SK-N-SH (cell line): ENCODE measurements at regions not wholly inside any gene's neighbourhood (a gene's known extent, or its start where the extent isn't known, plus 50 kb on each side); places are given as distances from the start of the nearest gene placed in this dataset.

Experiments
- CTCF ChIA-PET: fragments of 300-600, 350-600 bp; formaldehyde crosslinking; extraction: SDS; loops from one replicate; lab custom pipeline; 2021; lab: Yijun Ruan, JAX
- POLR2A ChIA-PET: fragments of 350-600 bp; sonication (Branson Sonifier 250); formaldehyde crosslinking; extraction: SDS; loops from one replicate; lab custom pipeline; 2020; ENCODE audit warnings: antibody characterized with exemption, inconsistent platforms; lab: Yijun Ruan, JAX
- DNase-seq: peaks from one replicate; pipeline ENCODE4 v3.0.0; 2012
- H2AFZ ChIP-seq: fragments of 200-600 bp; sonication (generic); 2 replicates; pipeline ENCODE4 v1.8.1; 2016; ENCODE audit warnings: antibody characterized with exemption, mild to moderate bottlenecking, low read depth
- H3F3A ChIP-seq: fragments of 200-600 bp; sonication (generic); replicated peaks from 2 replicates; pipeline ENCODE3; 2016; ENCODE audit warnings: antibody characterized with exemption, mild to moderate bottlenecking; ENCODE audit not compliant: insufficient read depth
- H3K27ac ChIP-seq, 2 experiments: fragments of 200-500 bp in 1 of 2; fragments of 200-600 bp in 1 of 2; sonication (Bioruptor generic) in 1 of 2; sonication (generic), shearing (Covaris generic) in 1 of 2; 2 replicates each; pipeline versions ENCODE4 v1.5.1 to v1.6.1; 2014 to 2016; ENCODE audit warnings: low read depth in 2 of 2, inconsistent platforms in 1 of 2, low read length in 1 of 2, mild to moderate bottlenecking in 1 of 2, mixed read lengths in 1 of 2
- H3K27me3 ChIP-seq: fragments of 200-600 bp; sonication (generic), shearing (Covaris generic); 2 replicates; pipeline ENCODE4 v1.6.1; 2016; ENCODE audit warnings: mixed run types; ENCODE audit not compliant: insufficient read depth
- H3K36me3 ChIP-seq, 2 experiments: fragments of 200-500 bp in 1 of 2; fragments of 200-600 bp in 1 of 2; sonication (Bioruptor generic) in 1 of 2; sonication (generic) in 1 of 2; replicated peaks in 1 of 2; 2 replicates each; pipeline versions ENCODE3 to v1.5.1; 2014 to 2016; ENCODE audit warnings: low read length in 1 of 2, mild to moderate bottlenecking in 1 of 2; ENCODE audit not compliant: insufficient read depth in 2 of 2, control insufficient read depth in 1 of 2
- H3K4me1 ChIP-seq, 2 experiments: fragments of 200-500 bp in 1 of 2; fragments of 200-600 bp in 1 of 2; sonication (Bioruptor generic) in 1 of 2; sonication (generic), shearing (Covaris generic) in 1 of 2; 2 replicates each; pipeline versions ENCODE4 v1.5.1 to v1.6.1; 2014 to 2016; ENCODE audit warnings: low read depth in 1 of 2, low read length in 1 of 2, mixed run types in 1 of 2; ENCODE audit not compliant: insufficient read depth in 2 of 2, control insufficient read depth in 1 of 2
- H3K4me2 ChIP-seq: fragments of 200-600 bp; sonication (generic), shearing (Covaris generic); 2 replicates; pipeline ENCODE4 v1.6.1; 2017; ENCODE audit warnings: mixed run types
- H3K4me3 ChIP-seq, 2 experiments: fragments of 200-500 bp in 1 of 2; fragments of 200-600 bp in 1 of 2; sonication (Bioruptor generic) in 1 of 2; sonication (generic), shearing (Covaris generic) in 1 of 2; 2 replicates each; pipeline versions ENCODE4 v1.5.1 to v1.8.1; 2014 to 2016; ENCODE audit warnings: low read depth in 2 of 2, inconsistent platforms in 1 of 2, low read length in 1 of 2, mild to moderate bottlenecking in 1 of 2, mixed read lengths in 1 of 2, moderate library complexity in 1 of 2
- H3K79me2 ChIP-seq: fragments of 200-600 bp; sonication (generic); 2 replicates; pipeline ENCODE4 v1.8.1; 2017; ENCODE audit warnings: mild to moderate bottlenecking; ENCODE audit not compliant: insufficient read depth
- H3K9ac ChIP-seq: fragments of 200-600 bp; sonication (generic); 2 replicates; pipeline ENCODE4 v1.6.1; 2017; ENCODE audit warnings: mixed run types
- H3K9me2 ChIP-seq: fragments of 200-600 bp; sonication (generic); 2 replicates; pipeline ENCODE4 v1.6.1; 2017; ENCODE audit warnings: mixed run types
- H3K9me3 ChIP-seq: fragments of 200-600 bp; sonication (generic); 2 replicates; pipeline ENCODE4 v1.6.1; 2017; ENCODE audit warnings: mixed run types, mild to moderate bottlenecking, moderate library complexity
- H4K20me1 ChIP-seq: fragments of 200-600 bp; sonication (generic); 2 replicates; pipeline ENCODE4 v1.6.1; 2017; ENCODE audit warnings: mild to moderate bottlenecking, mixed run types; ENCODE audit not compliant: insufficient read depth
- CTCF ChIP-seq: fragments of 200-600 bp; sonication (generic); IDR thresholded peaks from 2 replicates; pipeline ENCODE4 v1.6.1; 2017; ENCODE audit warnings: antibody characterized with exemption, mild to moderate bottlenecking, moderate library complexity
- EP300 ChIP-seq, 2 experiments: IDR thresholded peaks; 2 replicates each; pipeline versions ENCODE4 v1.4.0 to v1.6.1; 2012; ENCODE audit warnings: borderline replicate concordance in 1 of 2, low read depth in 1 of 2, low read length in 1 of 2
- FOSL2 ChIP-seq: IDR thresholded peaks from 2 replicates; pipeline ENCODE4 v1.4.0; 2012; ENCODE audit warnings: low read depth, mild to moderate bottlenecking, moderate library complexity, borderline replicate concordance
- FOXJ3 ChIP-seq: sonication (generic); formaldehyde crosslinking; IDR thresholded peaks from 2 replicates; pipeline ENCODE4 v1.5.1; 2020; ENCODE audit warnings: mild to moderate bottlenecking, missing genetic modification reagents
- FOXM1 ChIP-seq: IDR thresholded peaks from 2 replicates; pipeline ENCODE4 v1.4.0; 2012; ENCODE audit warnings: low read depth, mild to moderate bottlenecking
- GABPA ChIP-seq: IDR thresholded peaks from 2 replicates; pipeline ENCODE4 v1.4.0; 2012; ENCODE audit warnings: low read depth, mild to moderate bottlenecking
- GATA2 ChIP-seq: sonication (generic); formaldehyde crosslinking; IDR thresholded peaks from 2 replicates; pipeline ENCODE4 v1.5.0; 2020; ENCODE audit warnings: mild to moderate bottlenecking, missing genetic modification reagents
- IRF3 ChIP-seq: fragments of 150-350 bp; IDR thresholded peaks from 2 replicates; pipeline ENCODE4 v1.6.1; 2016; ENCODE audit warnings: mild to moderate bottlenecking, low read depth, low read length
- JUND ChIP-seq: IDR thresholded peaks from 2 replicates; pipeline ENCODE4 v1.4.0; 2012
- MEF2A ChIP-seq: IDR thresholded peaks from 2 replicates; pipeline ENCODE4 v1.4.0; 2012; ENCODE audit warnings: low read depth, borderline replicate concordance
- MXI1 ChIP-seq: IDR thresholded peaks from 2 replicates; pipeline ENCODE4 v1.6.1; 2012; ENCODE audit warnings: mild to moderate bottlenecking, low read depth, low read length, improper control_type of control experiment
- NRF1 ChIP-seq: IDR thresholded peaks from 2 replicates; pipeline ENCODE4 v1.6.1; 2012; ENCODE audit warnings: low read depth, mild to moderate bottlenecking, low read length
- PBX3 ChIP-seq: IDR thresholded peaks from 2 replicates; pipeline ENCODE4; 2012
- POLR2AphosphoS5 ChIP-seq: IDR thresholded peaks from 2 replicates; pipeline ENCODE4 v1.6.1; 2012; ENCODE audit warnings: low read depth, low read length
- RAD21 ChIP-seq: IDR thresholded peaks from 2 replicates; pipeline ENCODE4 v1.6.1; 2012; ENCODE audit warnings: mild to moderate bottlenecking, low read length
- RCOR1 ChIP-seq: fragments of 150-350 bp; IDR thresholded peaks from 2 replicates; pipeline ENCODE4 v1.6.1; 2017; ENCODE audit warnings: antibody characterized with exemption, low read length
- RFX5 ChIP-seq: IDR thresholded peaks from 2 replicates; pipeline ENCODE4 v1.6.1; 2012; ENCODE audit warnings: mild to moderate bottlenecking, improper control_type of control experiment, low read length
- RXRA ChIP-seq: IDR thresholded peaks from 2 replicates; pipeline ENCODE4 v1.4.0; 2012; ENCODE audit warnings: low read depth, mild to moderate bottlenecking, borderline replicate concordance
- SIN3A ChIP-seq: IDR thresholded peaks from 2 replicates; pipeline ENCODE4 v1.6.1; 2012; ENCODE audit warnings: low read depth, mild to moderate bottlenecking, low read length, moderate library complexity, borderline replicate concordance
- USF1 ChIP-seq: IDR thresholded peaks from 2 replicates; pipeline ENCODE4 v1.4.0; 2012; ENCODE audit warnings: low read depth, borderline replicate concordance
- USF2 ChIP-seq: fragments of 150-350 bp; IDR thresholded peaks from 2 replicates; pipeline ENCODE4 v1.6.1; 2017; ENCODE audit warnings: antibody characterized with exemption, low read length, low read depth, borderline replicate concordance
- YY1 ChIP-seq: IDR thresholded peaks from 2 replicates; pipeline ENCODE4 v1.4.0; 2012; ENCODE audit warnings: low read depth, mild to moderate bottlenecking
- WGBS: methylation state at CpG from one replicate; pipeline ENCODE4 v1.1.6; 2017; ENCODE audit warnings: low lambda C conversion rate; 5-methylcytosine and 5-hydroxymethylcytosine counted together

- Histone ChIP-seq H3K36me3 (no peaks in the 10 kb centered on the region), H2AFZ (no peak overlapping the region), H3K4me1 (peaks cover 9 to 25% of the 10 kb centered on the region in 2 experiments; a peak in 3 of 4 replicates), H3K79me2 (no peaks in the 10 kb centered on the region), H3F3A (no peaks in the 10 kb centered on the region), H3K9me2 (no peaks in the 10 kb centered on the region), H3K9ac (no peak overlapping the region), H3K27ac (no peak overlapping the region), H3K9me3 (no peaks in the 10 kb centered on the region), H3K4me3 (no peak overlapping the region), H4K20me1 (no peaks in the 10 kb centered on the region), H3K27me3 (no peaks in the 10 kb centered on the region), H3K4me2 (no peak overlapping the region)
- ChIA-PET POLR2A (no interaction called here), CTCF (interaction anchor here (0.6 to 0.8 kb wide), 2 partner anchors 13 to 17 kb away, joined by 3 read pairs; no protein-coding TSS in a partner anchor)
- 92% methylated on average over 7 of the region's 7 CpGs for WGBS
- no peak for DNase-seq
- TF ChIP-seq FOXJ3 (CRISPR knock-in tag), result no peak
- no peak for TF ChIP-seq RCOR1
- no peak for TF ChIP-seq RFX5
- TF ChIP-seq RXRA, result no peak
- TF ChIP-seq SIN3A, result no peak
- TF ChIP-seq EP300 (IDR thresholded peaks at IDR 0.05; ENCODE audit: borderline replicate concordance in 1 of 2, low read depth in 1 of 2, low read length in 1 of 2), result no peak
- TF ChIP-seq FOXM1, result no peak
- TF ChIP-seq GATA2, result no peak
- TF ChIP-seq POLR2AphosphoS5, result no peak
- no peak for TF ChIP-seq YY1
- TF ChIP-seq GABPA, result no peak
- no peak for TF ChIP-seq NRF1
- no peak for TF ChIP-seq MXI1
Measured at GRCh38 chr5:173762930-173763329, 125.2 kb upstream of the CPEB4 start.

- POLR2A ChIA-PET, result no interaction called here
- peaks cover 9 to 25% of the 10 kb centered on the region in 2 experiments; a peak in 3 of 4 replicates for H3K4me1 ChIP-seq
- H3K4me3 ChIP-seq, result no peak overlapping the region
- no peak overlapping the region for H3K27ac ChIP-seq
- CTCF ChIA-PET, result interaction anchor here (0.8 kb wide), 1 partner anchor 14 kb away, joined by 3 read pairs; no protein-coding TSS in a partner anchor
- no peaks in the 10 kb centered on the region for H4K20me1 ChIP-seq
- no peaks in the 10 kb centered on the region for H3K36me3 ChIP-seq
- no peak overlapping the region for H2AFZ ChIP-seq
- H3F3A ChIP-seq, result no peaks in the 10 kb centered on the region
- WGBS, result 82% methylated on average over 8 of the region's 8 CpGs
- H3K27me3 ChIP-seq, result no peaks in the 10 kb centered on the region
- no peaks in the 10 kb centered on the region for H3K79me2 ChIP-seq
- H3K9ac ChIP-seq, result no peak overlapping the region
- no peaks in the 10 kb centered on the region for H3K9me3 ChIP-seq
- no peak for DNase-seq
- no peak overlapping the region for H3K4me2 ChIP-seq
- H3K9me2 ChIP-seq, result no peaks in the 10 kb centered on the region
- TF ChIP-seq NRF1, result no peak
- no peak for TF ChIP-seq FOSL2
- no peak for TF ChIP-seq CTCF
- no peak for TF ChIP-seq USF1
- no peak for TF ChIP-seq GATA2
- TF ChIP-seq PBX3, result no peak
- TF ChIP-seq RAD21, result no peak
- no peak for TF ChIP-seq EP300 (IDR thresholded peaks at IDR 0.05; ENCODE audit: borderline replicate concordance in 1 of 2, low read depth in 1 of 2, low read length in 1 of 2)
- TF ChIP-seq IRF3, result no peak
- no peak for TF ChIP-seq YY1
- no peak for TF ChIP-seq MXI1
- no peak for TF ChIP-seq JUND
- no peak for TF ChIP-seq MEF2A
- no peak for TF ChIP-seq GABPA
- TF ChIP-seq USF2, result no peak
- TF ChIP-seq POLR2AphosphoS5, result no peak
Measured at GRCh38 chr5:173763410-173763809, 124.7 kb upstream of the CPEB4 start.
